Heart left ventricle (tissue), 13 donors: ENCODE measurements at regions not wholly inside any gene's neighbourhood (a gene's known extent, or its start where the extent isn't known, plus 50 kb on each side); places are given as distances from the start of the nearest gene placed in this dataset.

Experiments
- POLR2A ChIP-seq, 2 donors: fragments of 450-650 bp; IDR thresholded peaks; one replicate each; pipeline ENCODE4 v1.6.1; 2017; ENCODE audit warnings: antibody characterized with exemption in 2 of 2, mild to moderate bottlenecking in 2 of 2, moderate library complexity in 2 of 2
- TF ChIP-seq, protein P1 (sequence below), 12 donors: fragments of 200-600 bp; sonication (generic) in 4 of 12; IDR thresholded peaks; one replicate each; pipeline versions ENCODE4 v1.5.0 to v1.8.0; 2018 to 2022; ENCODE audit warnings: antibody characterized with exemption in 12 of 12, mild to moderate bottlenecking in 5 of 12
- donor health status: ischemic (EF 13 %, LVEDD 7.1; RV severe dilation, severe dysfunction).
- donor health status: DM: no; HTN: yes; CAD: no.
- donor health status: DM: no; HTN: no; CAD: no.
- donor health status: ischemic (EF 25% LVEDD 6.9; RV normal size, moderate dysfunction).
- donor health status: ischemic (EF 25% LVEDD 5.7; RV mildly dilated, moderate dysfunction).
- donor health status: ischemic (EF 35%, LVEDD 5.7; RV mildly dilated, moderate dysfunction).
- donor health status: nonischemic (EF 11% LVEDD 7.7; RV severe dilation, severe dysfunction).
- donor health status: DM: yes; HTN: yes; CAD: no.
- donor health status: PGD.
- donor health status: ischemic (EF 29% LVEDD 5.4; RV normal size, mild dysfunction).
- donor health status: nonischemic (EF 23%, LVEDD 6.1; RV moderate dilation, normal function).

- TF ChIP-seq, protein P1, sequence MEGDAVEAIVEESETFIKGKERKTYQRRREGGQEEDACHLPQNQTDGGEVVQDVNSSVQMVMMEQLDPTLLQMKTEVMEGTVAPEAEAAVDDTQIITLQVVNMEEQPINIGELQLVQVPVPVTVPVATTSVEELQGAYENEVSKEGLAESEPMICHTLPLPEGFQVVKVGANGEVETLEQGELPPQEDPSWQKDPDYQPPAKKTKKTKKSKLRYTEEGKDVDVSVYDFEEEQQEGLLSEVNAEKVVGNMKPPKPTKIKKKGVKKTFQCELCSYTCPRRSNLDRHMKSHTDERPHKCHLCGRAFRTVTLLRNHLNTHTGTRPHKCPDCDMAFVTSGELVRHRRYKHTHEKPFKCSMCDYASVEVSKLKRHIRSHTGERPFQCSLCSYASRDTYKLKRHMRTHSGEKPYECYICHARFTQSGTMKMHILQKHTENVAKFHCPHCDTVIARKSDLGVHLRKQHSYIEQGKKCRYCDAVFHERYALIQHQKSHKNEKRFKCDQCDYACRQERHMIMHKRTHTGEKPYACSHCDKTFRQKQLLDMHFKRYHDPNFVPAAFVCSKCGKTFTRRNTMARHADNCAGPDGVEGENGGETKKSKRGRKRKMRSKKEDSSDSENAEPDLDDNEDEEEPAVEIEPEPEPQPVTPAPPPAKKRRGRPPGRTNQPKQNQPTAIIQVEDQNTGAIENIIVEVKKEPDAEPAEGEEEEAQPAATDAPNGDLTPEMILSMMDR (IDR thresholded peaks at IDR 0.05): no peak
- TF ChIP-seq POLR2A (IDR thresholded peaks at IDR 0.05): no peak
These were observed 470.2 kb upstream of the RASGRP1 start for GRCh38 chr15:39034816-39035215.
